AG10803 (cell line): ENCODE measurements at regions not wholly inside any gene's neighbourhood (a gene's known extent, or its start where the extent isn't known, plus 50 kb on each side); places are given as distances from the start of the nearest gene placed in this dataset.
"Not testable (repeated sequence)": the region's sequence is repeated elsewhere in the genome, so short reads cannot be mapped to it uniquely, and the experiment has no call there.

Source experiments
- DNase-seq: peaks from one replicate; pipeline ENCODE4 v3.0.0; 2010; ENCODE audit warnings: low read depth
- H3K4me3 ChIP-seq: 2 replicates; pipeline ENCODE4 v1.5.1; 2011; ENCODE audit warnings: mild to moderate bottlenecking, low read length, control low read depth
- TF ChIP-seq, protein P1 (sequence below): conservative IDR thresholded peaks from 2 replicates; pipeline ENCODE4 v1.5.1; 2011; ENCODE audit warnings: mild to moderate bottlenecking, low read length, control low read depth, inconsistent platforms

DNA sequence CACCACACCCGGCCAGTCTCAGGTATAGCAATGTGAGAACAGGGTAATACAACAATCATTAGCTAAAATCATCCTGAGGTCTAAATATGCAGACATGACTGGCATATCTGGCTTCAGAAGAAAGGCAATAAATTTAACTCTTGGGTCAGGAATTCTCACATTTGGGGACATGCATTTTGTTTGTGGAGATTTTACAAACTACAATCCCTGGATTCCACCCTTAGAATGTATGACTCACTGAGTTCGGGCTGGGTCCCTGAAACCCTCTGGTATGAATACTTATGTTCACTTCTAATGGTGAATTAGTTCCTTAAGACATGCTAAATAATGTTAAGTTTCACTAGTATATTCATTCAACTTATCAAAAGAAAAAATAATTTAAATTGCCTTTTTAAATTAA is 98.9 kb upstream of the HMGA2 start:
- peak; percentile 54 for DNase-seq
- TF ChIP-seq, protein P1, sequence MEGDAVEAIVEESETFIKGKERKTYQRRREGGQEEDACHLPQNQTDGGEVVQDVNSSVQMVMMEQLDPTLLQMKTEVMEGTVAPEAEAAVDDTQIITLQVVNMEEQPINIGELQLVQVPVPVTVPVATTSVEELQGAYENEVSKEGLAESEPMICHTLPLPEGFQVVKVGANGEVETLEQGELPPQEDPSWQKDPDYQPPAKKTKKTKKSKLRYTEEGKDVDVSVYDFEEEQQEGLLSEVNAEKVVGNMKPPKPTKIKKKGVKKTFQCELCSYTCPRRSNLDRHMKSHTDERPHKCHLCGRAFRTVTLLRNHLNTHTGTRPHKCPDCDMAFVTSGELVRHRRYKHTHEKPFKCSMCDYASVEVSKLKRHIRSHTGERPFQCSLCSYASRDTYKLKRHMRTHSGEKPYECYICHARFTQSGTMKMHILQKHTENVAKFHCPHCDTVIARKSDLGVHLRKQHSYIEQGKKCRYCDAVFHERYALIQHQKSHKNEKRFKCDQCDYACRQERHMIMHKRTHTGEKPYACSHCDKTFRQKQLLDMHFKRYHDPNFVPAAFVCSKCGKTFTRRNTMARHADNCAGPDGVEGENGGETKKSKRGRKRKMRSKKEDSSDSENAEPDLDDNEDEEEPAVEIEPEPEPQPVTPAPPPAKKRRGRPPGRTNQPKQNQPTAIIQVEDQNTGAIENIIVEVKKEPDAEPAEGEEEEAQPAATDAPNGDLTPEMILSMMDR = no peak
- no peak overlapping the region for H3K4me3 ChIP-seq

DNA sequence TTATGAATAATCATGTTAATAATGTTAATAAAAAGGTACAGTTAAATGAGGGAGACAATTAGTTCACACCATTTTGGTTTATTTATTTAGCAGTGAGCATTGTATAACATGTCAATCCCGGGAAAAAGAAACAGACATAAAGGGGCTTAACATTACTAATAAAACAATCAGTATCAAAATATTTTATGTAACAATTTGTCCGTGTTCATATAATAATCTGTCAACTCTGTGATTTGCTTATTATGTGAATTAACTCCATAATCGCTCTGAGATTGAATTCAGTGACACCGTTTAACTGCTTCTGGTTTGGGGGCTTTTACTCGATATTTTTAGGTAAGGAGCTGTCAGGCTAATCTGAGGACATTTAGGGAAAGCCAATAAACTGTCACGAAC is 95.8 kb upstream of the HMGA2 start:
- no peak for DNase-seq
- TF ChIP-seq, protein P1 = no peak
- H3K4me3 ChIP-seq = no peak overlapping the region

DNA sequence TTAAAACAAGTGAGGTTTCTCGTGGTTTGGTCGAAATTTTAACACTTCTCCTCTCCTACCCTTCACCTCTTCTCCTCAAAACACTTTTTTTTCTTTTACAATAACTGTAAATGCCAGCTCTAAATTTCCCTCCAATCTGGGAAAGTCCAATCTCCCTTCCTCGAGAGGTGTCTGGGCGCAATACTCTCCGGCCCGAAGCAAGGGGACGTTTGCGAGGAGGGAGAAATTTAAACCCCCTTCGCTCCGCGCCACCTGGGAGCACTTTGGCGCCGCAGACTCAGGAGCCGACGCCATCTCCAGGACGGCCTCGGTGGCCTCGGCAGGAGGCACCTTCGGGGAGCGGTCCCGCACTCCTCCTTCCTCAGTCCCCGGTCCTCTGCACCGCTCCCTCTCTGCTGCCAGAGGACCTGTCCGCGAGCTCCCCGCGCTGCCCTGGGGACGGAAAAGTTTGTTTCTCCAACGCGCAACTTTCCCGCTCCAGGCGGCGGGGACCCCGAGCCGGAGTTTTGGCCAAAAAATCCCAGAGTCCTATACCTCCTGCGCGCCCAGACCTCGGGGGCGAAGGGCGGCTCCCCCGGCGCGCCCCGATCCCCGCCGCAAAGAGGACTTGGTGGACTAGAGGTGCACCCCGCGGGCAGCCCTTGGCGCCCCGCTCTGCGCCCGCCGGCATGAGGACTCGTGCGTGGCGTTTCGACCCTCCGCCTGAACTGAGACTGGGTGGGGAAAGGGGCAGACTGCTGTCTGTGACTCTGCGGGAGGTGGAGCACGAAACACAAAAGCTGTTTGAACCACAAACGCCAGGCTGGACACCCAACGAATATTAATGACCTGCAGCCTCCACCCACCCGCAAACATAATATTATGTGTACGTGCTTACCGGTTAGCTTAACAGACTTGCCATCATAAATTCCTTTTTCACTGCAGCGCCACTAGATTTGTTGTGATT is 95.2 kb upstream of the HMGA2 start:
- TF ChIP-seq, protein P1 = no peak
- H3K4me3 ChIP-seq = peak overlapping the region; percentile 59
- DNase-seq = peak; percentile 13

DNA sequence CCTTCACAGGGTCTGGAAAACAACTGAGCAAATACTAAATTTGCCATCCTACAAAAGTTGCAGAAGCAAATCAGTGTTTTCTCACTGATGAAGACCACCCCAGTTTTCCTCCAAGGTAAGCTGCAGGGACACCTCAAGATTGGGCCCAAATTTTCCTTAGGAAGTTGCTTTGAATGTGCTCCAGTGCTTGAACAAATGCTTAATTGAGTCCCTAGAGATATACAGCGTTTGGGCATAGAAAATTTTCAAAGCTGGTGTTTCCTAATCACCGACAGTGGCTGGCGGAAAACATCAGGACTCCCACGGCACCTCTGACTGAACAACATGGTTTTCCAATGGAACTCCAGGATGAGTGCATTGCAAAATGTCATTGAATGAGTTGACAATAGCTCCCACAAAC is 92.5 kb upstream of the HMGA2 start:
- DNase-seq = no peak
- H3K4me3 ChIP-seq = no peak overlapping the region
- TF ChIP-seq, protein P1 = no peak

DNA sequence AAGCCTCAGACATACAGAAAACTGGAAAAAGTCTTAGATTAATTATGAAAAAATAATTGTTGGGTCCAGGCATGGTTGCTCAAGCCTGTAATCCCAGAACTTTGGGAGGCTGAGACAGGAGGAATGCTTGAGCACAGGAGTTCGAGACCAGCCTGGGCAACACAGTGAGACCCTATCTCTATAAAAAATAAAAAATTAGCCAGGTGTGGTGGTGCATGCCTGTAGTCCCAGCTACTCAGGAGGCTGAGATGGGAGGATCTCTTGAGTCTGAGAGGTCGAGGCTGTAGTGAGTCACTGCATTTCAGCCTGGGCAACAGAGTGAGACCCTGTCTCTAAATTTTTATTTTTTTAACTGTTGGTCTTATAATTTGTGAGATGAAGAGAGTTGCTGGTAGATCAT is 90.6 kb upstream of the HMGA2 start:
- H3K4me3 ChIP-seq, DNase-seq: not testable (repeated sequence)

DNA sequence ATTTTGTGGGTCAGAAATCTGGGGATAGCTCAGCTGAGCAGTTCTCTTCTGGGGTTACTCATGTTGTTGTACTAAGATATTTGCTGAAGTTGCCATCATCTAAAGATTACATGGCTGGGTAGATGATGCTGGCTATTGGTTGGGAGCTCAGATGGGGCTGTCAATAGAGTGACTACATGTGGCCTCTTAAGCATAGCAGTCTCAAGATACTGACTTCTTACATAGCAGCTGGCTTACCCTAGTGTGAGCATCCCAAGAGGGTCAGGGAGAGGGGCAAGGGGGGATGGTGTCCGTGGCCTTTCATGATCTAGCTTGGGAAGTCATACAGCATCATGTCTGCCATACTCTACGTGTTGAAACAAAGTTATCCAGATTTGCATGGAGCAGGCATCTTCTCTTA is 90.1 kb upstream of the HMGA2 start:
- DNase-seq = no peak
- H3K4me3 ChIP-seq = no peak overlapping the region
- TF ChIP-seq, protein P1 = no peak

DNA sequence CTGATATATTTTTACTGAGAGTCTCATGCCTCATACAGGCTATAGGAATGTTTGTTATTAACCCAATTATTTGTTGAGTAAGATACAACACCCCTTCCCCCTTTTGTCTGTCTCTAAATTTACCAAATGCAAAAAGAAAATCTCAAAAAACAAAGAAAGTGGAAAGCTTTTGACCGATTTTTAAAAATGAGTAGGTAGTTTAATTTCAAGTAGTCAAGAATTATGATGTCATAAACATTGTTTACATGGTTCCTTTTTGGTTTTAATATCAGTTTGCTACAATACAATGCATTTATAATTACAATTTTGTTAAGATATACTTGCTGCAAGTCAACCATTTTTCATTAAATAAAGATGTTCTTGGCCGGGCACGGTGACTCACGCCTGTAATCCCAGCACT is 84.7 kb upstream of the HMGA2 start:
- DNase-seq = no peak

More for the DNA sequence above, 84.7 kb upstream of the HMGA2 start:
- H3K4me3 ChIP-seq = no peak overlapping the region
- TF ChIP-seq, protein P1 = no peak
